K562 (cell line): ENCODE measurements at regions not wholly inside any gene's neighbourhood (a gene's known extent, or its start where the extent isn't known, plus 50 kb on each side); places are given as distances from the start of the nearest gene placed in this dataset.

Experiments
- ATAC-seq: fragments of 200-7000 bp; cut with Tn5 transposase; 3 replicates; pipeline ENCODE4 v1.9.1; 2020; ENCODE audit warnings: moderate library complexity
- BruUV-seq: library from RNA; stranded (reverse); fragments of 400-500 nt; replicated peaks from 2 replicates; lab custom pipeline; 2021; lab: Mats Ljungman, UMichigan
- CTCF ChIA-PET: fragments of 300-600 bp; formaldehyde crosslinking; extraction: SDS; loops from one replicate; lab custom pipeline; 2021; ENCODE audit warnings: low intra/inter-chr PET ratio; lab: Yijun Ruan, JAX
- POLR2A ChIA-PET: fragments of 300-600, 350-650 bp; sonication (Branson Sonifier 250); formaldehyde crosslinking; extraction: SDS; loops from one replicate; lab custom pipeline; 2021; ENCODE audit warnings: antibody characterized with exemption, inconsistent platforms; lab: Yijun Ruan, JAX
- DNase-seq, 4 experiments: peaks; one replicate each; pipeline versions ENCODE4 v3.0.0 to v3.0.0-alpha.2; 2011 to 2018; ENCODE audit warnings: low spot score in 3 of 4, mixed read lengths in 3 of 4; ENCODE audit errors: extremely low read depth in 1 of 4
- FAIRE-seq: peaks from 2 replicates; lab custom pipeline; 2011; peaks lifted over from hg19 to GRCh38; lab: Jason Lieb, UNC
- H2AFZ ChIP-seq: 2 replicates; pipeline ENCODE4 v1.6.0; 2011; ENCODE audit warnings: low read depth, low read length, control low read depth, inconsistent platforms
- H3K27ac ChIP-seq: fragments of 200-600 bp; 3 replicates; pipeline ENCODE4 v1.8.0; 2011; ENCODE audit warnings: low read depth, mild to moderate bottlenecking, control low read depth, inconsistent platforms, low read length, moderate library complexity, mixed read lengths; ENCODE audit errors: extremely low read depth
- H3K27me3 ChIP-seq, 2 experiments: fragments of 300-600 bp in 1 of 2; 2 replicates in 1 of 2; 3 replicates in 1 of 2; pipeline versions ENCODE4 v1.6.0 to v1.8.0; 2011; ENCODE audit warnings: inconsistent platforms in 2 of 2, low read length in 2 of 2, mild to moderate bottlenecking in 1 of 2, mixed read lengths in 1 of 2, moderate library complexity in 1 of 2; ENCODE audit not compliant: control insufficient read depth in 2 of 2, insufficient read depth in 2 of 2
- H3K36me3 ChIP-seq: fragments of 300-600 bp; 3 replicates; pipeline ENCODE4 v1.8.0; 2011; ENCODE audit warnings: mild to moderate bottlenecking, low read length, inconsistent platforms; ENCODE audit not compliant: control insufficient read depth, insufficient read depth
- H3K4me1 ChIP-seq, 2 experiments: fragments of 200-600 bp in 1 of 2; replicated peaks in 1 of 2; 2 replicates in 1 of 2; 3 replicates in 1 of 2; pipeline versions ENCODE4 v1.5.1 to v1.8.0; 2011; ENCODE audit warnings: inconsistent platforms in 2 of 2, low read length in 2 of 2, mild to moderate bottlenecking in 1 of 2, mixed read lengths in 1 of 2, moderate library complexity in 1 of 2; ENCODE audit not compliant: control insufficient read depth in 2 of 2, insufficient read depth in 2 of 2
- H3K4me2 ChIP-seq: 2 replicates; pipeline ENCODE4 v1.6.1; 2011; ENCODE audit warnings: low read length, control low read depth, inconsistent platforms, mixed read lengths; ENCODE audit not compliant: insufficient read depth
- H3K4me3 ChIP-seq: fragments of 200-600 bp; sonication (generic), shearing (Covaris generic); 2 replicates; pipeline ENCODE4 v1.5.1; 2016; ENCODE audit warnings: control low read depth, inconsistent platforms
- H3K79me2 ChIP-seq: fragments of 200-600 bp; 3 replicates; pipeline ENCODE4 v1.8.0; 2011; ENCODE audit warnings: low read length, inconsistent platforms; ENCODE audit not compliant: control insufficient read depth, insufficient read depth
- H3K9ac ChIP-seq, 2 experiments: 2 replicates each; pipeline versions ENCODE4 v1.6.0 to v1.6.1; 2011; ENCODE audit warnings: low read depth in 2 of 2, low read length in 2 of 2, control low read depth in 1 of 2, inconsistent platforms in 1 of 2, mild to moderate bottlenecking in 1 of 2, mixed read lengths in 1 of 2; ENCODE audit not compliant: insufficient read depth in 1 of 2
- H3K9me1 ChIP-seq: one replicate; pipeline ENCODE4 v1.6.0; 2011; ENCODE audit warnings: inconsistent platforms, mild to moderate bottlenecking, low read length, moderate library complexity; ENCODE audit not compliant: control insufficient read depth, insufficient read depth
- H3K9me3 ChIP-seq: replicated peaks from 2 replicates; pipeline ENCODE4 v1.5.1; 2011; ENCODE audit warnings: low read depth, low read length, inconsistent platforms; ENCODE audit not compliant: control insufficient read depth, insufficient read depth
- H4K20me1 ChIP-seq: replicated peaks from 2 replicates; pipeline ENCODE4 v1.6.1; 2011; ENCODE audit warnings: low read length, inconsistent platforms, mixed read lengths; ENCODE audit not compliant: control insufficient read depth, insufficient read depth
- CSDE1 ChIP-seq, 2 experiments: fragments of 450-650 bp; IDR thresholded peaks; 2 replicates each; pipeline ENCODE4 v1.6.1; 2016; ENCODE audit warnings: mild to moderate bottlenecking in 1 of 2
- DIDO1 ChIP-seq: fragments of 450-650 bp; IDR thresholded peaks from 2 replicates; pipeline ENCODE4 v1.6.1; 2016; ENCODE audit warnings: low read depth, missing biosample characterization, missing genetic modification characterization
- HINFP ChIP-seq: fragments of 450-650 bp; conservative IDR thresholded peaks from 2 replicates; pipeline ENCODE4 v1.6.1; 2016; ENCODE audit warnings: missing genetic modification characterization, low read depth, mild to moderate bottlenecking, control low read depth, missing compliant biosample characterization
- PRPF4 ChIP-seq: fragments of 200-400 bp; formaldehyde crosslinking; IDR thresholded peaks from one replicate; pipeline ENCODE4 v1.6.1; 2017; ENCODE audit warnings: low read length, low read depth, mild to moderate bottlenecking; ENCODE audit not compliant: insufficient read depth, poor library complexity, severe bottlenecking
- SP2 ChIP-seq: IDR thresholded peaks from 2 replicates; pipeline ENCODE4 v1.6.1; 2011; ENCODE audit warnings: mild to moderate bottlenecking, low read depth, low read length, moderate library complexity; ENCODE audit not compliant: poor library complexity, severe bottlenecking; ENCODE audit errors: extremely low read depth
- UBTF ChIP-seq, 2 experiments: IDR thresholded peaks; 2 replicates each; pipeline ENCODE4 v1.6.1; 2012; ENCODE audit warnings: improper control_type of control experiment in 2 of 2, low read depth in 2 of 2, low read length in 2 of 2, borderline replicate concordance in 1 of 2
- WGBS: fragments of 100-300 bp; shearing (Covaris generic); methylation state at CpG from one replicate; pipeline ENCODE4 v1.1.6; 2016; ENCODE audit warnings: low coverage, mixed read lengths; ENCODE audit not compliant: insufficient coverage; ENCODE audit errors: missing lambda C conversion rate; 5-methylcytosine and 5-hydroxymethylcytosine counted together
- in situ Hi-C: fragments of 300-500 bp; cut with MboI; formaldehyde crosslinking; loops from 4 replicates; pipeline ENCODE4 v1.15.0; 2018; ENCODE audit warnings: inconsistent platforms, mixed read lengths
- intact Hi-C: fragments of 100-400 bp; cut with micrococcal nuclease; formaldehyde crosslinking; loops from 2 replicates; pipeline ENCODE4 v1.14.2; 2022

- TF ChIP-seq PRPF4, result no peak
- no peak for TF ChIP-seq SP2
- no peak for TF ChIP-seq HINFP
- TF ChIP-seq UBTF (IDR thresholded peaks at IDR 0.05; ENCODE audit: borderline replicate concordance in 1 of 2, low read depth in 2 of 2, low read length in 2 of 2), result no peak
Observed at GRCh38 chr1:83102630-83103071, 896.3 kb downstream of the TTLL7 start (continued).

- Histone ChIP-seq H3K4me1 (no peaks in the 10 kb centered on the region), H2AFZ (no peak overlapping the region), H4K20me1 (no peaks in the 10 kb centered on the region), H3K36me3 (no peaks in the 10 kb centered on the region), H3K4me2 (no peak overlapping the region), H3K79me2 (no peaks in the 10 kb centered on the region), H3K9me1 (no peaks in the 10 kb centered on the region), H3K27me3 (no peaks in the 10 kb centered on the region), H3K27ac (no peak overlapping the region), H3K4me3 (no peak overlapping the region), H3K9me3 (no peaks in the 10 kb centered on the region), H3K9ac (no peak overlapping the region)
- no peak for DNase-seq
- 0% methylated on average over 4 of the region's 4 CpGs for WGBS
- intact Hi-C loops, result no loop called here
- ChIA-PET CTCF (no interaction called here), POLR2A (no interaction called here)
- BruUV-seq, result no TSS peak
- in situ Hi-C loops, result no loop called here
- no peak for ATAC-seq
- no peak for FAIRE-seq
- no peak for TF ChIP-seq DIDO1
- no peak for TF ChIP-seq CSDE1 (IDR thresholded peaks at IDR 0.05)
Observed at GRCh38 chr1:83101406-83101805, 897.5 kb downstream of the TTLL7 start.
